DND-41 (cell line): ENCODE measurements at regions not wholly inside any gene's neighbourhood (a gene's known extent, or its start where the extent isn't known, plus 50 kb on each side); places are given as distances from the start of the nearest gene placed in this dataset.
"Not testable (repeated sequence)": the region's sequence is repeated elsewhere in the genome, so short reads cannot be mapped to it uniquely, and the experiment has no call there.

ENCODE experiments used
- ATAC-seq: fragments of 200-7000 bp; cut with Tn5 transposase; 3 replicates; pipeline ENCODE4 v1.9.1; 2021; ENCODE audit warnings: low read depth; ENCODE audit not compliant: insufficient read depth
- DNase-seq: peaks from one replicate; pipeline ENCODE4 v3.0.0-alpha.2; 2020
- H2AFZ ChIP-seq: 2 replicates; pipeline ENCODE4 v1.6.0; 2012; ENCODE audit warnings: low read depth, low read length
- H3K27ac ChIP-seq: 2 replicates; pipeline ENCODE4 v1.5.1; 2012; ENCODE audit warnings: low read length, inconsistent platforms
- H3K27me3 ChIP-seq: fragments of 200-600 bp; sonication (generic); 2 replicates; pipeline ENCODE4 v1.6.0; 2012; ENCODE audit warnings: low read length, mild to moderate bottlenecking, inconsistent platforms; ENCODE audit not compliant: insufficient read depth, poor library complexity
- H3K36me3 ChIP-seq: 2 replicates; pipeline ENCODE4 v1.5.1; 2012; ENCODE audit warnings: low read length, inconsistent platforms; ENCODE audit not compliant: insufficient read depth
- H3K4me1 ChIP-seq: 2 replicates; pipeline ENCODE4 v1.5.1; 2012; ENCODE audit warnings: mild to moderate bottlenecking, low read length; ENCODE audit not compliant: insufficient read depth
- H3K4me2 ChIP-seq: 2 replicates; pipeline ENCODE4 v1.6.0; 2012; ENCODE audit warnings: mild to moderate bottlenecking, moderate library complexity, low read length, inconsistent platforms; ENCODE audit not compliant: insufficient read depth
- H3K4me3 ChIP-seq, 2 experiments: fragments of 200-600 bp in 1 of 2; shearing (Covaris generic) in 1 of 2; 2 replicates each; pipeline ENCODE4 v1.5.1; 2012 to 2016; ENCODE audit warnings: inconsistent platforms in 2 of 2, low read length in 2 of 2, mild to moderate bottlenecking in 2 of 2, low read depth in 1 of 2, moderate library complexity in 1 of 2
- H3K79me2 ChIP-seq: 2 replicates; pipeline ENCODE4 v1.6.0; 2012; ENCODE audit warnings: low read length, inconsistent platforms; ENCODE audit not compliant: insufficient read depth
- H3K9ac ChIP-seq: 2 replicates; pipeline ENCODE4 v1.6.0; 2012; ENCODE audit warnings: low read depth, mild to moderate bottlenecking, inconsistent platforms, low read length, moderate library complexity
- H3K9me3 ChIP-seq: 2 replicates; pipeline ENCODE4 v1.5.1; 2012; ENCODE audit warnings: low read length, moderate library complexity, mild to moderate bottlenecking, inconsistent platforms; ENCODE audit not compliant: insufficient read depth, severe bottlenecking
- H4K20me1 ChIP-seq: 2 replicates; pipeline ENCODE4 v1.6.0; 2012; ENCODE audit warnings: low read length; ENCODE audit not compliant: insufficient read depth
- EZH2 ChIP-seq: IDR thresholded peaks from 3 replicates; pipeline ENCODE4 v1.6.1; 2012; ENCODE audit warnings: borderline replicate concordance, low read depth, mild to moderate bottlenecking, moderate library complexity, low read length, inconsistent platforms; ENCODE audit not compliant: severe bottlenecking
- TF ChIP-seq, protein P1 (sequence below): IDR thresholded peaks from 2 replicates; pipeline ENCODE4 v1.5.1; 2012; ENCODE audit warnings: borderline replicate concordance, low read length, moderate library complexity, mild to moderate bottlenecking; ENCODE audit not compliant: poor library complexity, severe bottlenecking; ENCODE audit errors: extremely low read depth

DNA sequence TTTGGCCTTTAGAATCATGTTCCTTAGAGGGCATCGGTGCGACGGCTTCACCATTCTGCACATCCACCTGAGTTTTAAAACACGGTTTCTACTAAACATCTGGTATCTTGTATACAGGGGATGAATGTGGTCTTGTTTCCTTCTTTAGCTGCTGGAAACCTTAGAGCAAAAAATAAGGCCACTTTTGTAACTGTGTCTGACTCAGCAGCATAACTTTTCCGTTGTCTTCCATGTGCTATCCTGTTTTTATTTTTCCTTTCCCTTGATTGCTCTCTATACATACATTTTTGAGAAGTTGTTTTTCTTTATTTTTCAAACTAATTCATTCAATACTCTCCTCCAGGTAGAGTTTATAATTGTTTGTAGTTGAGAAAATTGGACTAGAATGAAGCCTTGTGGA is 108.8 kb upstream of the PCED1B start:
- no peak overlapping the region for H2AFZ ChIP-seq
- H3K79me2 ChIP-seq, result no peaks in the 10 kb centered on the region
- no peaks in the 10 kb centered on the region for H4K20me1 ChIP-seq
- H3K27me3 ChIP-seq, result no peaks in the 10 kb centered on the region
- no peak overlapping the region for H3K9ac ChIP-seq
- no peak overlapping the region for H3K27ac ChIP-seq
- DNase-seq (no peak), ATAC-seq (no peak)
- TF ChIP-seq, protein P1, sequence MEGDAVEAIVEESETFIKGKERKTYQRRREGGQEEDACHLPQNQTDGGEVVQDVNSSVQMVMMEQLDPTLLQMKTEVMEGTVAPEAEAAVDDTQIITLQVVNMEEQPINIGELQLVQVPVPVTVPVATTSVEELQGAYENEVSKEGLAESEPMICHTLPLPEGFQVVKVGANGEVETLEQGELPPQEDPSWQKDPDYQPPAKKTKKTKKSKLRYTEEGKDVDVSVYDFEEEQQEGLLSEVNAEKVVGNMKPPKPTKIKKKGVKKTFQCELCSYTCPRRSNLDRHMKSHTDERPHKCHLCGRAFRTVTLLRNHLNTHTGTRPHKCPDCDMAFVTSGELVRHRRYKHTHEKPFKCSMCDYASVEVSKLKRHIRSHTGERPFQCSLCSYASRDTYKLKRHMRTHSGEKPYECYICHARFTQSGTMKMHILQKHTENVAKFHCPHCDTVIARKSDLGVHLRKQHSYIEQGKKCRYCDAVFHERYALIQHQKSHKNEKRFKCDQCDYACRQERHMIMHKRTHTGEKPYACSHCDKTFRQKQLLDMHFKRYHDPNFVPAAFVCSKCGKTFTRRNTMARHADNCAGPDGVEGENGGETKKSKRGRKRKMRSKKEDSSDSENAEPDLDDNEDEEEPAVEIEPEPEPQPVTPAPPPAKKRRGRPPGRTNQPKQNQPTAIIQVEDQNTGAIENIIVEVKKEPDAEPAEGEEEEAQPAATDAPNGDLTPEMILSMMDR, result no peak
- TF ChIP-seq EZH2, result no peak
- H3K36me3 ChIP-seq, result no peaks in the 10 kb centered on the region
- no peak overlapping the region for H3K4me3 ChIP-seq
- no peaks in the 10 kb centered on the region for H3K9me3 ChIP-seq
- no peaks in the 10 kb centered on the region for H3K4me1 ChIP-seq
- no peak overlapping the region for H3K4me2 ChIP-seq

DNA sequence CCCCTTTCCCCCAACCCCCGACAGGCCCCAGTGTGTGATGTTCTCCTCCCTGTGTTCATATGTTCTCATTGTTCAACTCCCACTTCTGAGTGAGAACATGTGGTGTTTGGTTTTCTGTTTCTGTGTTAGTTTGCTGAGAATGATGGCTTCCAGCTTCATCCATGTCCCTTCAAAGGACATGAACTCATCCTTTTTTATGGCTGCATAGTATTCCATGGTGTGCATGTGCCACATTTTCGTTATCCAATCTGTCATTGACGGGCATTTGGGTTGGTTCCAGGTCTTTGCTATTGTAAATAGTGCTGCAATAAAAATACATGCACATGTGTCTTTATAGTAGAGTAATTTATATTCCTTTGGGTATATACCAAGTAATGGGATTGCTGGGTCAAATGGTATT is 105.5 kb upstream of the PCED1B start:
- H3K36me3 ChIP-seq, H3K27me3 ChIP-seq, H4K20me1 ChIP-seq, ATAC-seq, H3K79me2 ChIP-seq, H3K4me3 ChIP-seq, H3K27ac ChIP-seq, DNase-seq, H3K9ac ChIP-seq, H2AFZ ChIP-seq, H3K4me2 ChIP-seq, H3K4me1 ChIP-seq, H3K9me3 ChIP-seq: not testable (repeated sequence)

DNA sequence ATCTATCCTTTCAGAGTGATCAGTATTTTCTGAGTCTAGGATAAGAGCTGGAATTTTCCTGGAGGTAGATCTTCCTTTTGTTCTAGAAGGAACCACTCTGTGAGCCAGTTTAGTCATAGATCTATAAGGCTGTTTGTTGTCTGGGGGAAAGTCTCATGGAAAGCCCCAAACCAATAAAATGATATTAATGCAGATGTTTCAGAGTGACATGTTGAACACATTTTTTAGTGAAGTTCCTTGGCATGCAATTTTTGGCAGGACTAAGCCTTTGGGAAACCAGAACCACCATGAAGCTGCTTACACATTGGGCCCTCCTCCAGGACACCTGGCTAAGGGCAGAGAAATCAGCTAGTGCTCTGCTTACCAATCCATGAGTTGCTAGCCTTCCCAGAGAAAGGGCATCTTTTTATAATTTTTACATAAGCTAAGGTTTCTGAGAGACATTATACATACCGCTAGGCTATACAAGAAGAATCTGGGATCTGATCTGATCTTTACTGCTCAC is 101.5 kb upstream of the PCED1B start:
- no peaks in the 10 kb centered on the region for H3K36me3 ChIP-seq
- no peak overlapping the region for H3K4me2 ChIP-seq
- H2AFZ ChIP-seq, result no peak overlapping the region
- no peak for ATAC-seq
- H3K27ac ChIP-seq, result no peak overlapping the region
- no peaks in the 10 kb centered on the region for H3K27me3 ChIP-seq
- no peak overlapping the region for H3K9ac ChIP-seq
- TF ChIP-seq, protein P1, result no peak
- no peak for TF ChIP-seq EZH2
- no peaks in the 10 kb centered on the region for H3K4me1 ChIP-seq
- H4K20me1 ChIP-seq, result no peaks in the 10 kb centered on the region
- no peaks in the 10 kb centered on the region for H3K79me2 ChIP-seq
- no peak for DNase-seq
- H3K9me3 ChIP-seq, result no peaks in the 10 kb centered on the region
- H3K4me3 ChIP-seq, result no peak overlapping the region

DNA sequence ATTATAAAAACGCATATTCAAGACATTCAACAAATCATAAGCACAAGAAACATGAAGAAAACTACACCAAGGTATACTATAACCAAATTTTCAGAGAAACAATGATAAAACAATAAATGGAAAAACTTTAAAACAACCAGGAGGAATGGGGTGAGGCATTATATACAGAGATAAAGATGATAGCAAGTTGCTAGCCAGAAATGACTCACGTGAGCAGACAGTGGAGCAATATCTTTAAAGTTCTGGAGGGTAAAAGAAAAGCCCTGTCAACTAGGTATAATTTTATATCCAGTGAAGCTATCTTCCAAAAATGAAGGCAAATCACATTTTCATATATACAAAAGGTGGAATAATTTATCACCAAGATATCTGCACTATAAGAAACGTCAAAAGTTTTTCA is 97.8 kb upstream of the PCED1B start:
- DNase-seq (no peak), ATAC-seq (no peak)
- Histone ChIP-seq H4K20me1 (no peaks in the 10 kb centered on the region), H3K4me3 (no peak overlapping the region), H3K9ac (no peak overlapping the region), H3K27me3 (no peaks in the 10 kb centered on the region), H3K36me3 (no peaks in the 10 kb centered on the region), H3K4me2 (no peak overlapping the region), H3K9me3 (no peaks in the 10 kb centered on the region), H2AFZ (no peak overlapping the region), H3K4me1 (no peaks in the 10 kb centered on the region), H3K27ac (no peak overlapping the region), H3K79me2 (no peaks in the 10 kb centered on the region)
- no peak for TF ChIP-seq EZH2
- TF ChIP-seq, protein P1, result no peak
